CD4-positive, alpha-beta memory T cell (primary cell): ENCODE measurements at regions not wholly inside any gene's neighbourhood (a gene's known extent, or its start where the extent isn't known, plus 50 kb on each side); places are given as distances from the start of the nearest gene placed in this dataset.

ENCODE experiments used
- CTCF ChIA-PET: fragments of 350-600 bp; sonication (Branson Sonifier 250); formaldehyde crosslinking; loops from one replicate; lab custom pipeline; 2021; ENCODE audit warnings: inconsistent platforms; ENCODE audit not compliant: partially characterized antibody; lab: Charles Lee
- POLR2A ChIA-PET: fragments of 350-600 bp; sonication (Branson Sonifier 250); formaldehyde crosslinking; loops from one replicate; lab custom pipeline; 2021; ENCODE audit not compliant: partially characterized antibody; lab: Charles Lee
- DNase-seq, 5 donors: peaks; one replicate each; pipeline versions ENCODE4 v3.0.0 to v3.0.0-alpha.2; 2020 to 2022; ENCODE audit warnings: mixed read lengths in 1 of 5
- H3K27ac ChIP-seq: one replicate; pipeline ENCODE4 v1.7.0; 2013; ENCODE audit warnings: low read depth, low read length
- H3K27me3 ChIP-seq: 2 replicates; pipeline ENCODE4 v1.7.0; 2013; ENCODE audit warnings: mild to moderate bottlenecking, low read length, moderate library complexity; ENCODE audit not compliant: insufficient read depth
- H3K36me3 ChIP-seq: 2 replicates; pipeline ENCODE4 v1.7.0; 2013; ENCODE audit warnings: mild to moderate bottlenecking, low read length, moderate library complexity; ENCODE audit not compliant: insufficient read depth
- H3K4me1 ChIP-seq: 2 replicates; pipeline ENCODE4 v1.7.0; 2013; ENCODE audit warnings: mild to moderate bottlenecking, low read length, moderate library complexity; ENCODE audit not compliant: insufficient read depth
- H3K4me3 ChIP-seq, 2 donors: one replicate each; pipeline ENCODE4 v1.7.0; 2013; ENCODE audit warnings: low read length in 2 of 2, mild to moderate bottlenecking in 1 of 2
- H3K9me3 ChIP-seq, 2 donors: one replicate each; pipeline ENCODE4 v1.7.0; 2013; ENCODE audit warnings: low read length in 2 of 2, control low read depth in 1 of 2; ENCODE audit not compliant: control insufficient read depth in 1 of 2
- H3K27ac Mint-ChIP-seq, 7 donors: one replicate each; pipeline ENCODE4 v1.8.0; 2020 to 2021; ENCODE audit warnings: mixed read lengths in 7 of 7, mild to moderate bottlenecking in 6 of 7, inconsistent platforms in 3 of 7, moderate library complexity in 3 of 7
- H3K27me3 Mint-ChIP-seq, 2 donors: one replicate each; pipeline ENCODE4 v1.8.0; 2020 to 2021; ENCODE audit warnings: mixed read lengths in 2 of 2
- H3K36me3 Mint-ChIP-seq, 2 donors: one replicate each; pipeline ENCODE4 v1.8.0; 2020 to 2021; ENCODE audit warnings: mixed read lengths in 2 of 2, inconsistent platforms in 1 of 2, mild to moderate bottlenecking in 1 of 2
- H3K4me1 Mint-ChIP-seq, 4 donors: one replicate each; pipeline ENCODE4 v1.8.0; 2020 to 2021; ENCODE audit warnings: mixed read lengths in 4 of 4, mild to moderate bottlenecking in 1 of 4
- H3K4me3 Mint-ChIP-seq, 8 donors: one replicate each; pipeline ENCODE4 v1.8.0; 2020 to 2021; ENCODE audit warnings: mixed read lengths in 8 of 8, mild to moderate bottlenecking in 7 of 8, moderate library complexity in 6 of 8, inconsistent platforms in 3 of 8
- H3K9me3 Mint-ChIP-seq, 8 donors: one replicate each; pipeline ENCODE4 v1.8.0; 2020 to 2021; ENCODE audit warnings: mixed read lengths in 8 of 8, mild to moderate bottlenecking in 5 of 8, inconsistent platforms in 3 of 8, moderate library complexity in 1 of 8
- intact Hi-C: fragments of 100-400 bp; cut with micrococcal nuclease; formaldehyde crosslinking; loops from one replicate; pipeline ENCODE4 v1.15.1; 2023

GRCh38 chr21:15400905-15401304 is 328.9 kb upstream of the USP25 start:
- Mint-ChIP-seq H3K4me3 (no peak overlapping the region), H3K9me3 (no peaks in the 10 kb centered on the region), H3K36me3 (no peaks in the 10 kb centered on the region), H3K27ac (no peak overlapping the region), H3K27me3 (no peaks in the 10 kb centered on the region), H3K4me1 (no peaks in the 10 kb centered on the region)
- Histone ChIP-seq H3K27ac (no peak overlapping the region), H3K36me3 (no peaks in the 10 kb centered on the region), H3K27me3 (no peaks in the 10 kb centered on the region), H3K4me3 (no peak overlapping the region), H3K9me3 (no peaks in the 10 kb centered on the region), H3K4me1 (no peaks in the 10 kb centered on the region)
- DNase-seq = no peak
- ChIA-PET POLR2A (no interaction called here), CTCF (no interaction called here)
- intact Hi-C loops = no loop called here

- Mint-ChIP-seq H3K9me3 (no peaks in the 10 kb centered on the region), H3K27ac (no peak overlapping the region), H3K36me3 (no peaks in the 10 kb centered on the region), H3K27me3 (no peaks in the 10 kb centered on the region), H3K4me1 (no peaks in the 10 kb centered on the region), H3K4me3 (no peak overlapping the region)
- H3K4me3 ChIP-seq = no peak overlapping the region
- intact Hi-C loops = no loop called here
- no peak overlapping the region for H3K27ac ChIP-seq
- CTCF ChIA-PET = no interaction called here
- no peaks in the 10 kb centered on the region for H3K36me3 ChIP-seq
- H3K9me3 ChIP-seq = no peaks in the 10 kb centered on the region
- no peaks in the 10 kb centered on the region for H3K4me1 ChIP-seq
- DNase-seq = no peak
- H3K27me3 ChIP-seq = no peaks in the 10 kb centered on the region
- POLR2A ChIA-PET = no interaction called here
These were observed 328.5 kb upstream of the USP25 start for GRCh38 chr21:15401331-15401730.

- no peak for DNase-seq
- Histone ChIP-seq H3K27me3 (no peaks in the 10 kb centered on the region), H3K4me1 (no peaks in the 10 kb centered on the region), H3K27ac (no peak overlapping the region), H3K36me3 (no peaks in the 10 kb centered on the region), H3K4me3 (no peak overlapping the region), H3K9me3 (no peaks in the 10 kb centered on the region)
- ChIA-PET CTCF (no interaction called here), POLR2A (no interaction called here)
- H3K36me3 Mint-ChIP-seq = no peaks in the 10 kb centered on the region
- H3K9me3 Mint-ChIP-seq = peaks cover 0 to 2% (median 0%) of the 10 kb centered on the region in 8 donors
- no peak overlapping the region for H3K4me3 Mint-ChIP-seq
- intact Hi-C loops = no loop called here
- no peak overlapping the region for H3K27ac Mint-ChIP-seq
- no peaks in the 10 kb centered on the region for H3K27me3 Mint-ChIP-seq
- H3K4me1 Mint-ChIP-seq = no peaks in the 10 kb centered on the region
These were observed 324.6 kb upstream of the USP25 start for GRCh38 chr21:15405214-15405613.

- H3K27ac ChIP-seq = no peak overlapping the region
- H3K9me3 ChIP-seq = no peaks in the 10 kb centered on the region
- Mint-ChIP-seq H3K9me3 (peaks cover 0 to 5% (median under 1%) of the 10 kb centered on the region in 8 donors), H3K4me1 (no peaks in the 10 kb centered on the region), H3K27ac (no peak overlapping the region), H3K27me3 (no peaks in the 10 kb centered on the region), H3K4me3 (no peak overlapping the region), H3K36me3 (no peaks in the 10 kb centered on the region)
- ChIA-PET POLR2A (no interaction called here), CTCF (no interaction called here)
- no peaks in the 10 kb centered on the region for H3K36me3 ChIP-seq
- H3K4me3 ChIP-seq = no peak overlapping the region
- DNase-seq = no peak
- intact Hi-C loops = no loop called here
- no peaks in the 10 kb centered on the region for H3K4me1 ChIP-seq
- no peaks in the 10 kb centered on the region for H3K27me3 ChIP-seq
These were observed 323.0 kb upstream of the USP25 start for GRCh38 chr21:15406791-15407190.

- no peak overlapping the region for H3K27ac ChIP-seq
- H3K9me3 ChIP-seq = no peaks in the 10 kb centered on the region
- intact Hi-C loops = no loop called here
- H3K36me3 Mint-ChIP-seq = peaks cover 0 to 2% of the 10 kb centered on the region in 2 donors
- peak overlapping the region in 1 of 8 donors; percentile 46 for H3K4me3 Mint-ChIP-seq
- no peaks in the 10 kb centered on the region for H3K27me3 ChIP-seq
- H3K27me3 Mint-ChIP-seq = no peaks in the 10 kb centered on the region
- peaks cover 0 to 8% (median 2%) of the 10 kb centered on the region in 8 donors for H3K9me3 Mint-ChIP-seq
- no peak for DNase-seq
- CTCF ChIA-PET = no interaction called here
- POLR2A ChIA-PET = no interaction called here
- H3K4me1 Mint-ChIP-seq = no peaks in the 10 kb centered on the region
- H3K4me3 ChIP-seq = no peak overlapping the region
- no peaks in the 10 kb centered on the region for H3K4me1 ChIP-seq
- no peak overlapping the region for H3K27ac Mint-ChIP-seq
- H3K36me3 ChIP-seq = no peaks in the 10 kb centered on the region
These were observed 322.2 kb upstream of the USP25 start for GRCh38 chr21:15407585-15407984.

GRCh38 chr21:15408089-15408488 is 321.7 kb upstream of the USP25 start:
- Histone ChIP-seq H3K4me3 (no peak overlapping the region), H3K27ac (no peak overlapping the region), H3K9me3 (no peaks in the 10 kb centered on the region), H3K4me1 (no peaks in the 10 kb centered on the region), H3K36me3 (no peaks in the 10 kb centered on the region), H3K27me3 (no peaks in the 10 kb centered on the region)
- no peak overlapping the region for H3K4me3 Mint-ChIP-seq
- no peaks in the 10 kb centered on the region for H3K4me1 Mint-ChIP-seq
- no peaks in the 10 kb centered on the region for H3K27me3 Mint-ChIP-seq
- H3K9me3 Mint-ChIP-seq = peaks cover 0 to 8% (median 2%) of the 10 kb centered on the region in 8 donors
- ChIA-PET CTCF (no interaction called here), POLR2A (no interaction called here)
- H3K27ac Mint-ChIP-seq = no peak overlapping the region
- intact Hi-C loops = no loop called here
- H3K36me3 Mint-ChIP-seq = peaks cover 0 to 2% of the 10 kb centered on the region in 2 donors
- DNase-seq = no peak

- Mint-ChIP-seq H3K4me3 (no peak overlapping the region), H3K9me3 (peaks cover 0 to 8% (median 2%) of the 10 kb centered on the region in 8 donors), H3K27me3 (no peaks in the 10 kb centered on the region), H3K4me1 (no peaks in the 10 kb centered on the region), H3K36me3 (peaks cover 0 to 2% of the 10 kb centered on the region in 2 donors), H3K27ac (no peak overlapping the region)
- POLR2A ChIA-PET = no interaction called here
- no peaks in the 10 kb centered on the region for H3K27me3 ChIP-seq
- DNase-seq = no peak
- CTCF ChIA-PET = no interaction called here
- intact Hi-C loops = no loop called here
- no peak overlapping the region for H3K27ac ChIP-seq
- H3K36me3 ChIP-seq = no peaks in the 10 kb centered on the region
- no peak overlapping the region for H3K4me3 ChIP-seq
- H3K9me3 ChIP-seq = no peaks in the 10 kb centered on the region
- no peaks in the 10 kb centered on the region for H3K4me1 ChIP-seq
These were observed 320.8 kb upstream of the USP25 start for GRCh38 chr21:15409031-15409430.

- Histone ChIP-seq H3K27me3 (no peaks in the 10 kb centered on the region), H3K9me3 (no peaks in the 10 kb centered on the region), H3K4me3 (no peak overlapping the region), H3K27ac (no peak overlapping the region), H3K36me3 (no peaks in the 10 kb centered on the region), H3K4me1 (no peaks in the 10 kb centered on the region)
- ChIA-PET CTCF (no interaction called here), POLR2A (no interaction called here)
- Mint-ChIP-seq H3K36me3 (peaks cover 0 to 2% of the 10 kb centered on the region in 2 donors), H3K4me1 (no peaks in the 10 kb centered on the region), H3K27ac (no peak overlapping the region), H3K4me3 (no peak overlapping the region), H3K27me3 (no peaks in the 10 kb centered on the region), H3K9me3 (peaks cover 0 to 8% (median 2%) of the 10 kb centered on the region in 8 donors)
- DNase-seq = no peak
- intact Hi-C loops = no loop called here
These were observed 318.9 kb upstream of the USP25 start for GRCh38 chr21:15410853-15411252.
